ENCODE measurements at regions not wholly inside any gene's neighbourhood (a gene's known extent, or its start where the extent isn't known, plus 50 kb on each side); places are given as distances from the start of the nearest gene placed in this dataset.

- TF ChIP-seq CTCF (IDR thresholded peaks at IDR 0.05) = no peak
- no peak for TF ChIP-seq POLR2A (IDR thresholded peaks at IDR 0.05)
Observed at GRCh38 chr2:180258579-180258978, 251.5 kb upstream of the CWC22 start.
